ENCODE measurements at regions not wholly inside any gene's neighbourhood (a gene's known extent, or its start where the extent isn't known, plus 50 kb on each side); places are given as distances from the start of the nearest gene placed in this dataset.
"Not testable (repeated sequence)": the region's sequence is repeated elsewhere in the genome, so short reads cannot be mapped to it uniquely, and the experiment has no call there.

DNA sequence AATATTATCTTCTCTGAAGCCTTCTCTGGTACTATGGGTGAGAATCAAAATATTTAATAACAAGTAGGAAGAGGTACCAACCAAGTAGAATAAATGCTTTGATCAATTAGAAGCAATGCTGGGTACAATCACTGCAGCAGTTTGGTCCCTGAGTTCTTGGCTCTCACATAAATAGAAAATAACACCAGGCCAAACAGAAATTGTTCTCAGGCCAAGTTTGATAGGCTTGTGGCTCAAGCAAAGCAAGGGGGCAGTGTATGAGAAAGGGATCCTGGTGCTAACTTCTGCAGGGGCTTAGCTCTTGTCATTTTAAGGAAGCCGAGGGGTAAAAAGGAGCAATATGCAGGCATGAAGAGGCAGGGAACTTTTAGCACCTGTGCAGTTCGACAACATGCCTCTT, 146.8 kb upstream of the TMEM229A start:
- Mint-ChIP-seq H3K27ac (no peak overlapping the region), H3K36me3 (peaks cover 1% of the 10 kb centered on the region), H3K4me1 (ENCODE audit: low read depth in 2 of 2) (no peaks in the 10 kb centered on the region), H3K4me3 (no peak overlapping the region), H3K27me3 (no peaks in the 10 kb centered on the region), H3K9me3 (peaks cover 10% of the 10 kb centered on the region)
- DNase-seq (ENCODE audit: low spot score) (no peak), ATAC-seq (no peak)

DNA sequence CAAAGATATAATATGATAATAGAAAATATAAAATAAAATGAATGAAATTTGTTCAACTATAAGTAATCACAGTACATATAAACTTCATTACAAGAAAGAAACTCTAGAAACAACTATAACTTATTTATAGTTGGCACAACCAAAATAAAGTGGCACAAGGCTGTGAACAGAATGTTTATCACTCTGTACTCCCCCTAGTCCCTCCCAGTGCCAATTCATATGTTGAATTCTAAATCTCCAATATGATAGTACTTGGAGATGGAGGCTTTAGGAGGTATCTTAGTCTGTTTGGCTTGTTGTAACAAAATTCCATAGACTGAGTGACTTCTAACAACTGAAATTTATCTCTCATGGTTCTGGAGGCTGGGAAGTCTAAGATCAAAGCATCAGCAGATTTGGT, 145.0 kb upstream of the TMEM229A start:
- ATAC-seq: no peak
- DNase-seq (ENCODE audit: low spot score): no peak
- H3K4me3 Mint-ChIP-seq: no peak overlapping the region
- H3K27ac Mint-ChIP-seq: no peak overlapping the region
- peaks cover 5% of the 10 kb centered on the region for H3K36me3 Mint-ChIP-seq
- H3K9me3 Mint-ChIP-seq: peaks cover 13% of the 10 kb centered on the region
- no peaks in the 10 kb centered on the region for H3K4me1 Mint-ChIP-seq (ENCODE audit: low read depth in 2 of 2)
- no peaks in the 10 kb centered on the region for H3K27me3 Mint-ChIP-seq

DNA sequence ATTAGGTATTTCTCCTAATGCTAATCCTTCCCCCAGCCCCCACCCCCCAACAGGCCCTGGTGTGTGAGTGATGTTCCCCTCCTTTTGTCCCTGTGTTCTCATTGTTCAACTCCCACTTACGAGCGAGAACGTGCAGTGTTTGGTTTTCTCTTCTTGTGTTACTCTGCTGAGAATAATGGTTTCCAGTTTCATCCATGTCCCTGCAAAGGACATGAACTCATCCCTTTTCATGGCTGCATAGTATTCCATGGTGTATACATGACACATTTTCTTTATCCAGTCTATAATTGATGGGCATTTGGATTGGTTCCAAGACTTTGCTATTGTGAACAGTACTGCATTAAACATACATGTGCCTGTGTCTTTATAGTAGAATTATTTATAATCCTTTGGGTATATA, 138.9 kb upstream of the TMEM229A start:
- H3K36me3 Mint-ChIP-seq; ATAC-seq; DNase-seq (ENCODE audit: low spot score); H3K27ac Mint-ChIP-seq; H3K27me3 Mint-ChIP-seq; H3K4me3 Mint-ChIP-seq; H3K4me1 Mint-ChIP-seq (ENCODE audit: low read depth in 2 of 2): not testable (repeated sequence)
- H3K9me3 Mint-ChIP-seq: peaks cover 11% of the 10 kb centered on the region

DNA sequence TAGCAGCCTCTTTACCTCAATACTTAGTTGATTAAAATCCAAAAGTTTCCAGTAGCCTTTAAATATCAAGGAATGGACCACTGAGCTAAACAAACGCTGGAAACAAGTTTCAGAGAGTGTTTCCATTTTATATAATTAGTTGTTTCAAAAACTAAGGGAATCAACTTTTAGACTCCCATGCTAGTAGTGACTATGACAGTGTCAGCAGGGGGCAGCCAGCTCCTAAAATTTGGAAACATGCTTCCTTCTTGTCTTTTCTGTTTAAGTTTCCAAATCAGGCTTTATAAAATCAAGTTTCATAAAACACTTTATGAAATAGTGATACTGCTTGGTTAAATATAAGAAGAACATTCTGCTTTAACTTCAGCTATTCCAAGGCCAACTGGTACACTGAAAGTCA, 138.2 kb upstream of the TMEM229A start:
- no peaks in the 10 kb centered on the region for H3K27me3 Mint-ChIP-seq
- H3K36me3 Mint-ChIP-seq: peaks cover 5% of the 10 kb centered on the region
- DNase-seq (ENCODE audit: low spot score): no peak
- no peak overlapping the region for H3K27ac Mint-ChIP-seq
- no peak overlapping the region for H3K4me3 Mint-ChIP-seq
- peaks cover 12% of the 10 kb centered on the region for H3K9me3 Mint-ChIP-seq
- H3K4me1 Mint-ChIP-seq (ENCODE audit: low read depth in 2 of 2): no peaks in the 10 kb centered on the region
- ATAC-seq: no peak

DNA sequence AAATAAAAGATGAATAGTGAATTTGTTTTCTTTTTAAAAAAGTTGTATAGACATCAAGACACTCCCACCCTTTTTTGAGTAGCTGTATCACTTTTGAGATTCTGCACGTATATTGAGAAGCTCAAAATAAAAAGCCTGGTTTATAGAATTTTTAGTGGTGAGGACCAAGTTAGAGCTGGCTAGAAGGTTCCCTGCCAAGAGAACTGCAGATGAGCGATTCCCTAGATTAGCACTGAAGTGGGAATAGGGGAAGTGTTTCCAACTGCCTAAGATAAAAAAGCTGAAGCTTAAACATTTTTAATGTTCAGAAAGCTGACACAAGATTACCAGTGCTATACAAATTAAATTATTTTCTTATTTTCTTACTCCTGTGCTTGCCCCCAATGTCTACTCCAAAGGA, 135.7 kb upstream of the TMEM229A start:
- DNase-seq (ENCODE audit: low spot score): no peak
- peaks cover 16% of the 10 kb centered on the region for H3K9me3 Mint-ChIP-seq
- no peak for ATAC-seq
- H3K4me1 Mint-ChIP-seq (ENCODE audit: low read depth in 2 of 2): no peaks in the 10 kb centered on the region
- no peaks in the 10 kb centered on the region for H3K27me3 Mint-ChIP-seq
- no peak overlapping the region for H3K4me3 Mint-ChIP-seq
- H3K36me3 Mint-ChIP-seq: no peaks in the 10 kb centered on the region
- no peak overlapping the region for H3K27ac Mint-ChIP-seq

DNA sequence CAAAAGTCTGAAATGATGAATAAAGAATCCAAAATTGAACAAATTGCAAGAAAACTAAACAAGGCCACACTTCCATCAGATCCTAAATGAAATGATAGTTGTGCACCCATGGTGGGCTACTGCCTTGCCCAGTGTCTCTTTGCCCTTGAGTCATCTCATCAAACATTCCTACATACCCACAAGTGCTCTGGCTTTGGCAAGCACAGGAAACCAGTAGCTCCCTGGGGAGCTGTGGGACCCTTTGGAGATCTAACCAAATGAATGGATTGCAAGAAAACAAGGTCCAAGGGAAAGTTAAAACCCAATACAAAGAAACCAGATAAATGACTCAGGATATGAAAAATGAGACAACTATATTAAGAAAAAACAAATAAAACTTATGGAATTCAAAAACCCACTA, 129.8 kb upstream of the TMEM229A start:
- no peaks in the 10 kb centered on the region for H3K36me3 Mint-ChIP-seq
- H3K4me1 Mint-ChIP-seq (ENCODE audit: low read depth in 2 of 2): no peaks in the 10 kb centered on the region
- DNase-seq (ENCODE audit: low spot score): no peak
- ATAC-seq: no peak
- no peak overlapping the region for H3K4me3 Mint-ChIP-seq
- no peaks in the 10 kb centered on the region for H3K27me3 Mint-ChIP-seq
- peaks cover 19% of the 10 kb centered on the region for H3K9me3 Mint-ChIP-seq
- no peak overlapping the region for H3K27ac Mint-ChIP-seq

DNA sequence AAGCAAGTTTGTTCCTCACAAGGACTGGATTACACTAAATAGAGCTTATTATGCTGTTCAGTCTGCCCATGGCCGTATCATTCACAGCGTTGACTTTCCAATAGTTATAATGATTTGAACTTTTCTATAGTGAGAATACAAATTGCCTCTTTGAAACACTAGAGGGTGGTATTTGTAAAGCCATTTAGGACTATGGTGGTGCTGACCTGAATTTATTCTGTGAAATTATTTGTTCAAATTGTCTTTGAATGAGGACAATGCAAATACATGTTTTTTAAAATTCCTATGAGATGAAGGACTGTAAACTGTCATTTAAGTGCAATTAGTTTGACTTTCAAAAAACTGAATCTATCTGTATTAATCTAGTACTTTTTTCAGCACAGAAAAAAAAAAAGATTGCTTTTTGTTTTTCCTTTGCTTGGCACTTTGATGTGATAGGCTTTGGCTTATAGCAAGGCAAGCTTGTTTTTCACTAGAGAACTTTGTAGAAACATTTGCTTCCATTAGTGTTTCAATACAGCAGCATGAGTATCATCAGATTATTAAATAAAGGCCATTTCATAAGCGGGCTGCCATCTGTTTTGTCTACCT, 122.7 kb upstream of the TMEM229A start:
- ATAC-seq (no peak), DNase-seq (ENCODE audit: low spot score) (no peak)
- H3K4me1 Mint-ChIP-seq (ENCODE audit: low read depth in 2 of 2): no peaks in the 10 kb centered on the region
- H3K36me3 Mint-ChIP-seq: no peaks in the 10 kb centered on the region
- no peak overlapping the region for H3K27ac Mint-ChIP-seq
- no peaks in the 10 kb centered on the region for H3K27me3 Mint-ChIP-seq
- no peaks in the 10 kb centered on the region for H3K9me3 Mint-ChIP-seq
- H3K4me3 Mint-ChIP-seq: no peak overlapping the region

DNA sequence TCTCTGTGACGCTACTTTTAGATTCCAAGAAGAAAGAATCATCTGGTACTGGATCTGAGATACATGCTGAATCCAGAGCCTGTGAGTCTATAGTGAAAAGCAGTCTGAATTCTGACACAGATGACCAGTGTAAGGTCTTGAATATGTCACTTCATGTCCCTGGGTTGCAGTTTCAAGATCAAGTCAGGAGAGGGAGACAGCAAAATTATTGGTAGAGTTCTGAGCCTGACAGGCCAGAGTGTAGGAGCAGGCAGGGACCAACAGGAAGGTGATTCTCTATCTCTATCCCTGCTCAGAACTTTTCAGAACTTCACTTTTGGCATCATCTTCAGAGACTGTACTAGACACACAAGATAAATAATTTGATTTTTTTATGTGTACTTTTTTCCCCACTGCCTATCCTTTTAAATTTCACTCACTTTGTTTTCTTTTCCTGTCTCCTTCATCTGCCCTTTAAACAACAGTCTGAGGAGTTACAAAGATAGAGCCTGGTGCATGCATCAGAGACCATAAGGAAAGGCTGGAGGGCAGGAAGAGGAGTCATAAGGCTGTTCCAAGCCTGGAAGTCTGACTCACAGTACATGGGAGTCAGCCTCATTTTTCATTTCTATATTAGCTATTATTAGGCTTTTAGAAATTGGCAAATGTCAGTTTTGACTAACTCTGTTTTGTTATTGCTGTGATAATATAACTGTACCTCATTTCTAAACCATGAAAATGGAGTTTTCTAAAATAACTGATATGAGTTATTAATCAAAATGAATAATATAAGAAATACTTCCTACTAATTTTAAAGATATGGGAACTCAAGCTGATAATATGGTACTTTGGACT, 120.2 kb upstream of the TMEM229A start:
- ATAC-seq (no peak), DNase-seq (ENCODE audit: low spot score) (no peak)
- Mint-ChIP-seq H3K36me3 (no peaks in the 10 kb centered on the region), H3K27me3 (no peaks in the 10 kb centered on the region), H3K27ac (no peak overlapping the region), H3K9me3 (no peaks in the 10 kb centered on the region), H3K4me3 (no peak overlapping the region), H3K4me1 (ENCODE audit: low read depth in 2 of 2) (no peaks in the 10 kb centered on the region)

DNA sequence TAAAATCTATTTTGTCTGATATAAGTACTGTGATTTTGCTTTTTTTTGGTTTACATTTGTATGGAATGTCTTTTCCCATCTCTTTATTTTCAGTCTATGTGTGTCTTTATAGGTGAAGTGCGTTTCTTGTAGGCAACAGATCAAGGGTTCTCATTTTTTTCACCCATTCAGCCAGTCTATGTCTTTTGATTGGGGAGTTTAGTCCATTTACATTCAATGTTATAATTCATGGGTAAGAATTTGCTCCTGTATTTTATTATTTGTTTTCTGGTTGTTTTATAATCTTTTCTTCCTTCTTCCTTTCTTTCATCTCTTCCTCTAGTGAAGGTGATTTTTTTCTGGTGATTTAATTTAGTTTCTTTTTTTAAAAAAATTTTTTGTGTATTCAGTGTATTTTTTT, 104.8 kb upstream of the TMEM229A start:
- H3K36me3 Mint-ChIP-seq: no peaks in the 10 kb centered on the region
- H3K4me1 Mint-ChIP-seq (ENCODE audit: low read depth in 2 of 2): no peaks in the 10 kb centered on the region
- ATAC-seq (no peak), DNase-seq (ENCODE audit: low spot score) (no peak)
- H3K4me3 Mint-ChIP-seq: no peak overlapping the region
- no peak overlapping the region for H3K27ac Mint-ChIP-seq
- peaks cover 21% of the 10 kb centered on the region for H3K9me3 Mint-ChIP-seq
- H3K27me3 Mint-ChIP-seq: no peaks in the 10 kb centered on the region

DNA sequence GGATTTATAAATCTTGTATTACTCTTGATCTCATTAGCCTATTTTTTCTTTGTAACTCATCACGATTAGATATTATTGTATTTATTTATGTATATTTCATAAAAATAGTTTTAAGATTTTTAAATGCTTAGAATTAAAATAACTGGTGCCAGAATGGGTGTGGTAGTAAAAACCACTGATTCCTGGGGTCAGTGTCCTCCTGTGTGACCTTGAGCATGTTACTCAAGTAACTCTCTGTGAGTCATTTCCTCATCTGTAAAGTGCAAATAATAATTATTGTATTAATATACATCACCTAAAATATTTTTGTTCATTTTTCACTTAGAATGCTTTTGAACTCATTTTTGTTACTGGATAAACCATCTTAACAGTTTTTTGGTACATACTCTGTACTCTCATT, 91.3 kb upstream of the TMEM229A start:
- no peak overlapping the region for H3K27ac Mint-ChIP-seq

DNA sequence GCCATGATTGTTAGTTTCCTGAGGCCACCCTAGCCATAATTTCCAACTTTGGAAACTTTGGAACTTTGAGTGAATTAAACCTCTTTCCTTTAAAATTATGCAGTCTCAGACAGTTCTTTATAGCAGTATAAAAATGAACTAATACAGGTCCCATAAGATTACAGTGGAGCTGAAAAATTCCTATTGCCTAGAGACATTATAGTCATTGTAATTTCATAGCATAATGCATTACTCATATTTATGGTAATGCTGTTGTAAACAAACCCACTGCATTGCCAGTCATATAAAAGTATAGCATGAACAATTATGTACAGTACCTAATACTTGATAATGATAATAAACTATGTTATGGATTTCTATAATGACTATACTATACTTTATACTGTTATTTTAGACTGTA, 88.0 kb upstream of the TMEM229A start:
- no peak overlapping the region for H3K27ac Mint-ChIP-seq
- no peaks in the 10 kb centered on the region for H3K27me3 Mint-ChIP-seq
- H3K36me3 Mint-ChIP-seq: no peaks in the 10 kb centered on the region
- H3K4me1 Mint-ChIP-seq (ENCODE audit: low read depth in 2 of 2): no peaks in the 10 kb centered on the region
- peaks cover 3% of the 10 kb centered on the region for H3K9me3 Mint-ChIP-seq
- DNase-seq (ENCODE audit: low spot score): no peak
- ATAC-seq: no peak
- H3K4me3 Mint-ChIP-seq: no peak overlapping the region

More for the DNA sequence above, 91.3 kb upstream of the TMEM229A start:
- no peak for ATAC-seq
- H3K4me1 Mint-ChIP-seq (ENCODE audit: low read depth in 2 of 2): no peaks in the 10 kb centered on the region
- no peaks in the 10 kb centered on the region for H3K27me3 Mint-ChIP-seq
- no peak for DNase-seq (ENCODE audit: low spot score)
- peaks cover under 1% of the 10 kb centered on the region for H3K9me3 Mint-ChIP-seq
- no peaks in the 10 kb centered on the region for H3K36me3 Mint-ChIP-seq
- H3K4me3 Mint-ChIP-seq: no peak overlapping the region

DNA sequence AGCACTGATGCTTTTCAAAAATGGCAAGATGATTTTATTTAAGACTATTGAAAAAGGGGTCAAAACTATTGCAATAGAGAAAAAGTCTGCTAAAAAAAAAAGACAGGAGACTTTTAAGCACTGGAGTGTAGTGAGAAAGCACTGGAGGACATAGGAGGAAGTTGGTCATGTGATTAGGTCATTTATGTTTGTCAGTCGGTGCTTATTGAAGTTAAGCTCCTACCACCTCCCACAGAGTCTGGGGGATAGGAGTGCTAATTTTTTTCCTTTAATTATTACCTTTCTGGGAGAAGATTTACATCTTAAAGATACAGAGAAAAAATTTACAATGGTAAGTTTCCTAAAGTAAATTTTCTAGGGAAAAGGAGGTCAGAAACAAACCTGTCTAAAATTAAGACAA, 80.2 kb upstream of the TMEM229A start:
- no peak overlapping the region for H3K4me3 Mint-ChIP-seq
- no peak for DNase-seq (ENCODE audit: low spot score)
- H3K9me3 Mint-ChIP-seq: peaks cover 14% of the 10 kb centered on the region
- no peak for ATAC-seq
- no peaks in the 10 kb centered on the region for H3K36me3 Mint-ChIP-seq
- H3K4me1 Mint-ChIP-seq (ENCODE audit: low read depth in 2 of 2): no peaks in the 10 kb centered on the region
- no peak overlapping the region for H3K27ac Mint-ChIP-seq
- no peaks in the 10 kb centered on the region for H3K27me3 Mint-ChIP-seq

DNA sequence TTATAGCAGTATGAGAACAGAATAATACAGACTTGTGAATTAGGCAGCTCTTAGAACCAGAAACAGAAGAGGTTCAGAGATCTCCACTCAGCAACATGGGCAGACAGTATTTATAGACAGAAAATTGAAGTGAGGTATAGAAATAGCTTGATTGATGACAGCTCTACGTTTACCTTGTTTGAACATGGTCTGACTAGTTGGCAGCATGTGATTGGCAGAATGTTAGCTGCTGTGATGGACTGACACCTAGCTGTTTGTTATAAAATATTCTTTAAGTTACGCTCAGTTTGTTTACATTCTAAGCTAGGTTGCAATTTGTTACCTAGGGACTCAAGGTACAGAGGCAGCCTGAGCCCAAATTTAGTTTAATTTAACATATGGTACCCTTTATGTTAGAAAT, 73.7 kb upstream of the TMEM229A start:
- H3K27ac Mint-ChIP-seq: no peak overlapping the region
- peaks cover 14% of the 10 kb centered on the region for H3K9me3 Mint-ChIP-seq
- no peak overlapping the region for H3K4me3 Mint-ChIP-seq
- no peaks in the 10 kb centered on the region for H3K36me3 Mint-ChIP-seq
- H3K27me3 Mint-ChIP-seq: no peaks in the 10 kb centered on the region
- no peak for DNase-seq (ENCODE audit: low spot score)
- no peak for ATAC-seq
- H3K4me1 Mint-ChIP-seq (ENCODE audit: low read depth in 2 of 2): no peaks in the 10 kb centered on the region

DNA sequence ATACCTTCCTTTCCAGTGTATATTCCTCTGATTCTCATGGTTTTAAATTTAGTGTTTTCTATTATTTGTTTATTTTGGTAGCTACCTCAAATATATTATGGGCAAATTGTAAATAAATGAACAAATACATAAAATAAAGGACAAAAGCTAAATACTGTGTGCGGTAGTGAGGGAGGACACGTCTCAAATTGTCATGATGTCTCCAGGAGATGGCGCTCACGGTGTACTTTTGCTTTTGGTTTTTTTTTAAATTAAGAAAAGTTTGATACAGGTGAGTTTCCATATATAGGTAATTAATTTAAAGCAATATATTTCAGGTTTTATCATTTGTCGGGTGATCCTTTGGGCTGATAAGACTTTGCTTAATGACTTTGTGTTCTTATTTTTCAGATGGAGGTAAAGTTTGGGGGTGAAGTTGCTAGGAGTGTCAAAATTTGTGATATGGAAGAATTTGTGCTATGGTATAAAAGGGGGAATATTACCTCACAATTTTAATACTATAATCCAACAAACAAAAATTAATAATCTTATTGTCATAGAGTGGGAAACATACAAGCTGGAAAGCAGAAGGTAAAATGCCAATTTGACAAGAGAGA, 68.4 kb upstream of the TMEM229A start:
- Mint-ChIP-seq H3K36me3 (no peaks in the 10 kb centered on the region), H3K9me3 (peaks cover 11% of the 10 kb centered on the region), H3K4me1 (ENCODE audit: low read depth in 2 of 2) (no peaks in the 10 kb centered on the region), H3K4me3 (no peak overlapping the region), H3K27me3 (no peaks in the 10 kb centered on the region), H3K27ac (no peak overlapping the region)
- ATAC-seq: no peak
- DNase-seq (ENCODE audit: low spot score): no peak

Data from natural killer cell treated with Interleukin-12 subunit alpha and Interleukin-12 subunit beta and Interleukin-15 and Interleukin-18, amount 100 ng/mL, for 72 hours (primary cell).